Calu3 (cell line): ENCODE measurements at regions not wholly inside any gene's neighbourhood (a gene's known extent, or its start where the extent isn't known, plus 50 kb on each side); places are given as distances from the start of the nearest gene placed in this dataset.

Experiments used
- BruUV-seq: library from RNA; stranded (reverse); fragments of 400-500 nt; replicated peaks from 2 replicates; lab custom pipeline; 2021; lab: Mats Ljungman, UMichigan
- CTCF ChIA-PET: fragments of 300-600 bp; sonication (Branson Sonifier 250); formaldehyde crosslinking; loops from one replicate; lab custom pipeline; 2022; ENCODE audit warnings: antibody characterized with exemption; lab: Charles Lee
- DNase-seq: peaks from one replicate; pipeline ENCODE4 v3.0.0; 2022
- H3K27ac Mint-ChIP-seq: one replicate; pipeline ENCODE4 v1.8.0; 2022; ENCODE audit warnings: mixed read lengths; ENCODE audit not compliant: unreplicated experiment
- H3K27me3 Mint-ChIP-seq: one replicate; pipeline ENCODE4 v1.8.0; 2022; ENCODE audit warnings: mixed read lengths; ENCODE audit not compliant: unreplicated experiment
- H3K36me3 Mint-ChIP-seq: one replicate; pipeline ENCODE4 v1.8.0; 2022; ENCODE audit warnings: mild to moderate bottlenecking, moderate library complexity, mixed read lengths; ENCODE audit not compliant: insufficient read depth, unreplicated experiment
- H3K4me1 Mint-ChIP-seq: one replicate; pipeline ENCODE4 v1.8.0; 2022; ENCODE audit warnings: mild to moderate bottlenecking, low read depth, mixed read lengths; ENCODE audit not compliant: unreplicated experiment
- H3K4me3 Mint-ChIP-seq: one replicate; pipeline ENCODE4 v1.8.0; 2022; ENCODE audit warnings: mild to moderate bottlenecking, low read depth, moderate library complexity, mixed read lengths; ENCODE audit not compliant: unreplicated experiment
- H3K9me3 Mint-ChIP-seq: one replicate; pipeline ENCODE4 v1.8.0; 2022; ENCODE audit warnings: low read depth, mixed read lengths; ENCODE audit not compliant: unreplicated experiment
- CTCF ChIP-seq: fragments of 200-600 bp; IDR thresholded peaks from one replicate; pipeline ENCODE4 v1.8.0; 2022; ENCODE audit warnings: antibody characterized with exemption; ENCODE audit not compliant: unreplicated experiment
- intact Hi-C: fragments of 100-400 bp; cut with micrococcal nuclease; formaldehyde crosslinking; loops from one replicate; pipeline ENCODE4 v1.10.0; 2022; ENCODE audit not compliant: unreplicated experiment

- TF ChIP-seq CTCF = no peak
- Mint-ChIP-seq H3K9me3 (no peaks in the 10 kb centered on the region), H3K4me3 (no peak overlapping the region), H3K27ac (no peak overlapping the region), H3K4me1 (no peaks in the 10 kb centered on the region), H3K27me3 (no peaks in the 10 kb centered on the region), H3K36me3 (no peaks in the 10 kb centered on the region)
- BruUV-seq = no TSS peak
- DNase-seq = no peak
- intact Hi-C loops = no loop called here
- CTCF ChIA-PET = no interaction called here
These were observed 140.0 kb downstream of the IDS start for GRCh38 chrX:149365061-149365460.

- no peak overlapping the region for H3K27ac Mint-ChIP-seq
These were observed 141.1 kb downstream of the IDS start for GRCh38 chrX:149363965-149364364.

GRCh38 chrX:149346306-149346705, 158.8 kb downstream of the IDS start:
- Mint-ChIP-seq H3K27ac (no peak overlapping the region), H3K36me3 (no peaks in the 10 kb centered on the region), H3K27me3 (no peaks in the 10 kb centered on the region), H3K4me1 (no peaks in the 10 kb centered on the region), H3K9me3 (no peaks in the 10 kb centered on the region), H3K4me3 (no peak overlapping the region)
- CTCF ChIA-PET = no interaction called here
- DNase-seq = no peak
- no peak for TF ChIP-seq CTCF
- intact Hi-C loops = no loop called here
- no TSS peak for BruUV-seq

More at GRCh38 chrX:149363965-149364364, 141.1 kb downstream of the IDS start:
- CTCF ChIA-PET = no interaction called here
- no peak for DNase-seq
- Mint-ChIP-seq H3K4me1 (no peaks in the 10 kb centered on the region), H3K9me3 (no peaks in the 10 kb centered on the region), H3K4me3 (no peak overlapping the region), H3K27me3 (no peaks in the 10 kb centered on the region), H3K36me3 (no peaks in the 10 kb centered on the region)
- no TSS peak for BruUV-seq
- no peak for TF ChIP-seq CTCF
- intact Hi-C loops = no loop called here

- Mint-ChIP-seq H3K27me3 (peaks cover 30% of the 10 kb centered on the region), H3K9me3 (no peaks in the 10 kb centered on the region), H3K4me1 (no peaks in the 10 kb centered on the region), H3K4me3 (no peak overlapping the region), H3K27ac (no peak overlapping the region), H3K36me3 (no peaks in the 10 kb centered on the region)
- BruUV-seq = no TSS peak
- no peak for TF ChIP-seq CTCF
- CTCF ChIA-PET = no interaction called here
- intact Hi-C loops = no loop called here
- no peak for DNase-seq
These were observed 182.8 kb downstream of the IDS start for GRCh38 chrX:149322316-149322715.
